Chondrocyte (in vitro differentiated cells): ENCODE measurements at regions not wholly inside any gene's neighbourhood (a gene's known extent, or its start where the extent isn't known, plus 50 kb on each side); places are given as distances from the start of the nearest gene placed in this dataset.

Source experiments
- DNase-seq: peaks from one replicate; pipeline ENCODE4 v3.0.0; 2021; ENCODE audit warnings: mixed read lengths, low spot score
- H3K27ac Mint-ChIP-seq: one replicate; pipeline ENCODE4 v1.8.0; 2021; ENCODE audit warnings: mild to moderate bottlenecking, moderate library complexity, mixed read lengths; ENCODE audit not compliant: unreplicated experiment
- H3K27me3 Mint-ChIP-seq: 2 replicates; pipeline ENCODE4 v1.8.0; 2021; ENCODE audit warnings: low read depth, mixed read lengths
- H3K36me3 Mint-ChIP-seq: 2 replicates; pipeline ENCODE4 v1.8.0; 2021; ENCODE audit warnings: low read depth, mixed read lengths
- H3K4me1 Mint-ChIP-seq: 2 replicates; pipeline ENCODE4 v1.8.0; 2021; ENCODE audit warnings: low read depth, mild to moderate bottlenecking, mixed read lengths
- H3K4me3 Mint-ChIP-seq: one replicate; pipeline ENCODE4 v1.8.0; 2021; ENCODE audit warnings: mild to moderate bottlenecking, moderate library complexity, mixed read lengths; ENCODE audit not compliant: unreplicated experiment
- H3K9me3 Mint-ChIP-seq: 2 replicates; pipeline ENCODE4 v1.8.0; 2021; ENCODE audit warnings: low read depth, mixed read lengths
- CTCF ChIP-seq: fragments of 200-600 bp; sonication (generic); IDR thresholded peaks from 2 replicates; pipeline ENCODE4 v1.5.0; 2021; ENCODE audit warnings: antibody characterized with exemption, mild to moderate bottlenecking, moderate library complexity

GRCh38 chr7:156560075-156560474, 80.5 kb upstream of the RNF32 start:
- H3K4me3 Mint-ChIP-seq, result no peak overlapping the region

GRCh38 chr7:156559001-156559400, 81.6 kb upstream of the RNF32 start:
- no peak overlapping the region for H3K27ac Mint-ChIP-seq
- no peaks in the 10 kb centered on the region for H3K4me1 Mint-ChIP-seq
- H3K27me3 Mint-ChIP-seq, result no peaks in the 10 kb centered on the region
- H3K4me3 Mint-ChIP-seq, result no peak overlapping the region
- no peaks in the 10 kb centered on the region for H3K9me3 Mint-ChIP-seq
- H3K36me3 Mint-ChIP-seq, result no peaks in the 10 kb centered on the region
- DNase-seq, result no peak
- no peak for TF ChIP-seq CTCF

More at GRCh38 chr7:156560075-156560474, 80.5 kb upstream of the RNF32 start:
- no peak for DNase-seq
- TF ChIP-seq CTCF, result peak; percentile 36
- Mint-ChIP-seq H3K4me1 (no peaks in the 10 kb centered on the region), H3K9me3 (no peaks in the 10 kb centered on the region), H3K27me3 (no peaks in the 10 kb centered on the region), H3K36me3 (no peaks in the 10 kb centered on the region), H3K27ac (no peak overlapping the region)

GRCh38 chr7:156558198-156558597, 82.4 kb upstream of the RNF32 start:
- no peaks in the 10 kb centered on the region for H3K4me1 Mint-ChIP-seq
- H3K27me3 Mint-ChIP-seq, result no peaks in the 10 kb centered on the region
- H3K4me3 Mint-ChIP-seq, result no peak overlapping the region
- no peak for DNase-seq
- no peaks in the 10 kb centered on the region for H3K36me3 Mint-ChIP-seq
- no peaks in the 10 kb centered on the region for H3K9me3 Mint-ChIP-seq
- no peak overlapping the region for H3K27ac Mint-ChIP-seq
- TF ChIP-seq CTCF, result no peak

GRCh38 chr7:156556083-156556482, 84.5 kb upstream of the RNF32 start:
- no peaks in the 10 kb centered on the region for H3K27me3 Mint-ChIP-seq
- H3K4me1 Mint-ChIP-seq, result no peaks in the 10 kb centered on the region
- H3K36me3 Mint-ChIP-seq, result no peaks in the 10 kb centered on the region
- no peak for TF ChIP-seq CTCF
- no peak for DNase-seq
- no peak overlapping the region for H3K27ac Mint-ChIP-seq
- no peak overlapping the region for H3K4me3 Mint-ChIP-seq
- no peaks in the 10 kb centered on the region for H3K9me3 Mint-ChIP-seq

GRCh38 chr7:156554488-156554887, 86.1 kb upstream of the RNF32 start:
- no peak overlapping the region for H3K4me3 Mint-ChIP-seq
- TF ChIP-seq CTCF, result no peak
- no peaks in the 10 kb centered on the region for H3K4me1 Mint-ChIP-seq
- H3K27me3 Mint-ChIP-seq, result no peaks in the 10 kb centered on the region
- no peak overlapping the region for H3K27ac Mint-ChIP-seq
- no peak for DNase-seq
- H3K9me3 Mint-ChIP-seq, result peaks cover 4% of the 10 kb centered on the region
- H3K36me3 Mint-ChIP-seq, result peaks cover 5% of the 10 kb centered on the region
